Lower leg skin (tissue), 3 donors: ENCODE measurements at regions not wholly inside any gene's neighbourhood (a gene's known extent, or its start where the extent isn't known, plus 50 kb on each side); places are given as distances from the start of the nearest gene placed in this dataset.

Experiments
- CTCF ChIP-seq, 3 donors: fragments of 450-650 bp; IDR thresholded peaks; one replicate each; pipeline ENCODE4 v1.5.1; 2016; ENCODE audit warnings: antibody characterized with exemption in 3 of 3, mild to moderate bottlenecking in 3 of 3, moderate library complexity in 2 of 3
- POLR2A ChIP-seq, 2 donors: fragments of 450-650 bp; IDR thresholded peaks; one replicate each; pipeline ENCODE4 v1.6.1; 2016 to 2017; ENCODE audit warnings: antibody characterized with exemption in 2 of 2, mild to moderate bottlenecking in 1 of 2, moderate library complexity in 1 of 2

- TF ChIP-seq CTCF (IDR thresholded peaks at IDR 0.05), result no peak
- no peak for TF ChIP-seq POLR2A (IDR thresholded peaks at IDR 0.05)
Measured at GRCh38 chr14:26913786-26914185, 316.0 kb upstream of the NOVA1 start.
